ENCODE measurements at regions not wholly inside any gene's neighbourhood (a gene's known extent, or its start where the extent isn't known, plus 50 kb on each side); places are given as distances from the start of the nearest gene placed in this dataset.

DNA sequence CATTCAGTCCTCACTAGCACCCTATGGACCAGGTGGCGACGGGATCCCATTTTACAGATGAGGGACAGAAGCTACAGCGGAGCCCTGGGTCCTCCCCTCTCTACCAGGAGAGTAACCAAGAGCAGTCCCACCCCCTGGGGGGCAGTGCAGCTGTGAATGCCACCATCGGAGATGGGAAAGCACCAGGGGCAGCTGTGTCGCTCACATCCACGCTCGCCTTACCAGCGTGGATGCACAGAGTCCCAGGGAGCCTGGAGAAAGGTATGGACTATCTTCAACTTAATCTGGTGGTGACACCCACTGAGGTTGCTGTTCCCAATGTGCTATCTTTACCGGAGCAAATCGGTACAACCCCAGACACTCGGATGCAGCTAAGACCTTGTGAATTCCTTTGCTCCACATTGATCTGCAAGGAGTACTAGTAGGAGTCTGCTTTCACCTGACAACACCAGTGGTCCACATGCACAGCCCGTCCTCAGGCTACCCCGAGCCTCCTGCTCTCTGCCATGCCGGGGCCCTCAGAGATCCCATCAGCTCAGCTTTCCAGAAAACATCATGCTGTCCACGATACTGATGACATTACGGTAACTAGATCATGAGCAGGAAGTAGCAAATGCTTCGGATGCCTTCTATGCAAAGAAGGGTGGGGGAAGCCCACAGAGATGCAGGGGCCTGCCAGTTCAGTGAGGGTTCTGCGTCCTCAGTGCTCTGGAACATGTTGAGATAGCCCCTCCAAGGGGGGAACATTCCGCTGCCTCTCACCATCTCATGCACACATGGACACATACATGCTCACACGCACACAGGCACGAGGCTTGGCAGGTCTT is 126.0 kb downstream of the CTTN start:
- TF ChIP-seq, protein P1, sequence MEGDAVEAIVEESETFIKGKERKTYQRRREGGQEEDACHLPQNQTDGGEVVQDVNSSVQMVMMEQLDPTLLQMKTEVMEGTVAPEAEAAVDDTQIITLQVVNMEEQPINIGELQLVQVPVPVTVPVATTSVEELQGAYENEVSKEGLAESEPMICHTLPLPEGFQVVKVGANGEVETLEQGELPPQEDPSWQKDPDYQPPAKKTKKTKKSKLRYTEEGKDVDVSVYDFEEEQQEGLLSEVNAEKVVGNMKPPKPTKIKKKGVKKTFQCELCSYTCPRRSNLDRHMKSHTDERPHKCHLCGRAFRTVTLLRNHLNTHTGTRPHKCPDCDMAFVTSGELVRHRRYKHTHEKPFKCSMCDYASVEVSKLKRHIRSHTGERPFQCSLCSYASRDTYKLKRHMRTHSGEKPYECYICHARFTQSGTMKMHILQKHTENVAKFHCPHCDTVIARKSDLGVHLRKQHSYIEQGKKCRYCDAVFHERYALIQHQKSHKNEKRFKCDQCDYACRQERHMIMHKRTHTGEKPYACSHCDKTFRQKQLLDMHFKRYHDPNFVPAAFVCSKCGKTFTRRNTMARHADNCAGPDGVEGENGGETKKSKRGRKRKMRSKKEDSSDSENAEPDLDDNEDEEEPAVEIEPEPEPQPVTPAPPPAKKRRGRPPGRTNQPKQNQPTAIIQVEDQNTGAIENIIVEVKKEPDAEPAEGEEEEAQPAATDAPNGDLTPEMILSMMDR (IDR thresholded peaks at IDR 0.05; ENCODE audit: unreplicated experiment), result no peak
- intact Hi-C loops (cut with micrococcal nuclease; ENCODE audit: unreplicated experiment), result no loop called here
- Mint-ChIP-seq H3K27ac (ENCODE audit: unreplicated experiment) (no peak overlapping the region), H3K4me1 (ENCODE audit: low read depth, unreplicated experiment) (peaks cover 23% of the 10 kb centered on the region), H3K27me3 (ENCODE audit: unreplicated experiment) (no peaks in the 10 kb centered on the region), H3K36me3 (ENCODE audit: insufficient read depth, unreplicated experiment) (no peaks in the 10 kb centered on the region), H3K9me3 (ENCODE audit: low read depth, unreplicated experiment) (no peaks in the 10 kb centered on the region), H3K4me3 (ENCODE audit: low read depth, unreplicated experiment) (no peak overlapping the region)
- no TSS peak for BruUV-seq (replicated peaks)
- no peak for DNase-seq
- CTCF ChIA-PET, result no interaction called here

DNA sequence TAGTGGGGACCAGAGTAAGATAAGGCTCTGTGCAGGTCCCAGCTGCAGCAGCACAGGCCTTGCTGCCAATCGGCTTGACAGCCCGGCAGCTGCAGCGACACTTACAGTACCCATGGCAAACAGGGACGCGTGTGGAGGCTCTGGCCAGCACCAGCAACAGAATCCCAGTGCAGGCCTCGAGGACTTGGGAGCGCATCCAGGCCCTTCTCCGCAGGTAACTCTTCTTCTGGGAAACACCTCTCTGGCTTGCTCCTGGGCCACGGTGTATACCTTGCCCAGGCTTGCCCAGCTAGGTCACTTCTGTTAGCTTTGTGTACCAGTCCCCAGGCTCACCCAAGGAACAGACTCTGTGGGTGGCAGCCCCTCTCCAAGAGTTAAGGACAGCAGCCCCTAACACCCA is 126.7 kb downstream of the CTTN start:
- Mint-ChIP-seq H3K4me3 (ENCODE audit: low read depth, unreplicated experiment) (no peak overlapping the region), H3K27ac (ENCODE audit: unreplicated experiment) (no peak overlapping the region), H3K36me3 (ENCODE audit: insufficient read depth, unreplicated experiment) (no peaks in the 10 kb centered on the region), H3K4me1 (ENCODE audit: low read depth, unreplicated experiment) (peaks cover 23% of the 10 kb centered on the region), H3K9me3 (ENCODE audit: low read depth, unreplicated experiment) (no peaks in the 10 kb centered on the region), H3K27me3 (ENCODE audit: unreplicated experiment) (no peaks in the 10 kb centered on the region)
- no peak for DNase-seq
- TF ChIP-seq, protein P1 (IDR thresholded peaks at IDR 0.05; ENCODE audit: unreplicated experiment), result no peak
- no TSS peak for BruUV-seq (replicated peaks)
- intact Hi-C loops (cut with micrococcal nuclease; ENCODE audit: unreplicated experiment), result no loop called here
- CTCF ChIA-PET, result no interaction called here

DNA sequence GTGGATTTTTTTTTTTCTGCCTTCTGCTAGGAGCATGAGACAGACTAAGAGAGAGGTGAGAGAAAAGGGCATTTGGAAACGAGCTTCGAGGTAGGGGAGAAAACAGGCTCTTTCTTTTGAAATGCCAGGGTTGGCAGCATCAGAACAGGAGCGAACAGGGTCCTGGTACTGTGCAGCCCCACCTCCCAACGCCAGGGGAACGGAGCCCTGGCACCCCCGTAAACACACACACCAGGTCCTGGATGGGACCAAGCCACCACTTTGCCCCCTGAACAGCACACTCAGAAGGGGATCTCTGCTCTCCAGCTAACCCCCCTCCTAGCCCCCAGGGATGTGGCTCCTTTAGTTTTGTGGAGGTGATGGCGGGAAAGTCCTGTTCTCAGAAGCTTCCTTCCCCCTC is 127.1 kb downstream of the CTTN start:
- peaks cover 20% of the 10 kb centered on the region for H3K4me1 Mint-ChIP-seq (ENCODE audit: low read depth, unreplicated experiment)
- no peak overlapping the region for H3K27ac Mint-ChIP-seq (ENCODE audit: unreplicated experiment)
- no peaks in the 10 kb centered on the region for H3K9me3 Mint-ChIP-seq (ENCODE audit: low read depth, unreplicated experiment)
- H3K4me3 Mint-ChIP-seq (ENCODE audit: low read depth, unreplicated experiment), result no peak overlapping the region
- intact Hi-C loops (cut with micrococcal nuclease; ENCODE audit: unreplicated experiment), result no loop called here
- CTCF ChIA-PET, result no interaction called here
- BruUV-seq (replicated peaks), result no TSS peak
- H3K27me3 Mint-ChIP-seq (ENCODE audit: unreplicated experiment), result no peaks in the 10 kb centered on the region
- DNase-seq, result no peak
- TF ChIP-seq, protein P1 (IDR thresholded peaks at IDR 0.05; ENCODE audit: unreplicated experiment), result no peak
- H3K36me3 Mint-ChIP-seq (ENCODE audit: insufficient read depth, unreplicated experiment), result no peaks in the 10 kb centered on the region

DNA sequence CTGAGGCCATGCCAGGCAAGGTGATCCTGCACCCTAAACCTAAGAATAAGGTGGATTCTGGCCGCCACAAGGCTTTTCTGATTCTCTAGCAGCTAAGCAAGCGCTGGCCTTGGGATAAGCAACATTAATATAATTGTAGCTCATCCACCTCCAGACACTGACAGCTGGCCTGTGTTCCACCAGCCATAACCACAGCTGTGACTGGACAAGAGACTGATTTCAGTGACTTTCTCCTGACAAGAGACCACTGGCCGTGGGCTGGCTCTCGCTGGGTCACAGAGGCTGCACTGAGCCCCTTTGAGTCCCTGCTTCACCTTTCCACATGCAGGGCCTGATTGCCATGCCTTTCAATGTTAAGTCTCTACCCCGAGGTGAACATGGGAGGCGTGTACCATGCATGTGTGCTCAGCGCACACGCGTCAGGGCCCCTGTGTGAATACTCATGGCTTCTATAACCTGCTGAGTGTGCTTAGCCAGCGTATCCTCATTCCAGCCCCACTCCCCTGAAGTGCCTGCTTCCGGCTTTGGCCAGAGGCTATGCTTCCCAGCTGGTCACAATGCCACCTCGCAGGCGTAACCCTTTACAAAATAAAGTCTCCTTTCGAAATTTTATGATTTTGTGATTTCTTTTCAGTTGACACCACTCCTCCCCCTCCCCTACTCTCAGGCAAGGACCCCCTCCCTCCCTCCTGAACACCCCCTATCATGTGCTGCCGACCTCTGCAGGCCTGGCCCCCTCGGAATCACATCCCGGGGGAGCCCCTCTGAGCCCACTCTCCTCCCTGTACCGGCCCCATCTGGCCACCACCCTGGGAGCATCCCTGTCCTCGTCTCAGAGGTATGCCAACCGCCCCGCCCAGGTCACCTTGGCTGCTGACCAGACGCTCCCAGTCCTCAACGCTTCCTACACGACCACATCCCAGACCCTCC is 128.1 kb downstream of the CTTN start:
- CTCF ChIA-PET, result interaction anchor here (0.8 kb wide), 1 partner anchor 10 kb away, joined by 3 read pairs; no protein-coding TSS in a partner anchor

More for the DNA sequence above, 128.1 kb downstream of the CTTN start:
- intact Hi-C loops (cut with micrococcal nuclease; ENCODE audit: unreplicated experiment), result no loop called here
- H3K27ac Mint-ChIP-seq (ENCODE audit: unreplicated experiment), result no peak overlapping the region
- no peaks in the 10 kb centered on the region for H3K27me3 Mint-ChIP-seq (ENCODE audit: unreplicated experiment)
- H3K36me3 Mint-ChIP-seq (ENCODE audit: insufficient read depth, unreplicated experiment), result no peaks in the 10 kb centered on the region
- no TSS peak for BruUV-seq (replicated peaks)
- H3K4me1 Mint-ChIP-seq (ENCODE audit: low read depth, unreplicated experiment), result peaks cover 11% of the 10 kb centered on the region
- H3K4me3 Mint-ChIP-seq (ENCODE audit: low read depth, unreplicated experiment), result no peak overlapping the region
- no peaks in the 10 kb centered on the region for H3K9me3 Mint-ChIP-seq (ENCODE audit: low read depth, unreplicated experiment)
- no peak for DNase-seq
- TF ChIP-seq, protein P1 (IDR thresholded peaks at IDR 0.05; ENCODE audit: unreplicated experiment), result no peak

All from Calu3 (cell line).